ENCODE measurements at regions not wholly inside any gene's neighbourhood (a gene's known extent, or its start where the extent isn't known, plus 50 kb on each side); places are given as distances from the start of the nearest gene placed in this dataset.
"Not testable (repeated sequence)": the region's sequence is repeated elsewhere in the genome, so short reads cannot be mapped to it uniquely, and the experiment has no call there.

DNA sequence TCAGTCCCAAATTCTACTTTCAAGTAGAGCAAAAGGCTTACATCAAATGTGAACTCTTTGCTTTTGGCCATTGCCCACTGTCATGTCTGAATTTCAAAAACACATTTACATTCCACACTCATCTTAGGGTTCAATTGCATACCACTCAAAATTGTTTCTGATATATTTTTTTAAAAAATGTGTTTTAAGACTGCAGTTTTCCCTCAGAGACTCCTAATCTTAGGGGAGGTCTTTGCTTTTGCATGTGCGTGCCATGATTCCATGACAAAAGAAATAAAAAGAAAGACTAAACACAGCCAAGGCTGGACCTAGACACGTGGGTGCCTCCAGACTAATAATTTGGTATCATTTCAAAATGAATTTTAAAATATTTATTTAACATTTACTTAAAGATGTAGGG, 396.8 kb upstream of the RASGRP1 start:
- no peak for DNase-seq (ENCODE audit: low spot score)

DNA sequence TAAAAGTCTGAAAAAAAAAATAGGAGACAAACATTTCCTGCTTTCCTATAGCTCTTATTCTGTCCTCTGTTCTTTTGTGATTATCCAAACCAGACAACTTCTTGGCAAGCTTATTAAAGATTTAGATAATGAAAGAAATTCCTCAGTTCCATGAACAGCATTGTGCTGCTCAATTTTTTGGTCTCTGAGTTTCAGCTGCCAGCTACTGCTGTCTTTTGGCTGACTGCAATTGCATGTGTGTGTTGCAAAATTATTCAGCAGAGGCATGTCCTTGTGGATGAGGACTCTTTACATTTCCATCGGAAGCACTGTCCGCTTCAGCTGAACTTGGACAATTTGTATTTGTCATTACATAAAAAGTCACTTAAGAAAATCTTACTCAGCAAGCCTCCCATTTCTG, 397.3 kb upstream of the RASGRP1 start:
- no peak for DNase-seq (ENCODE audit: low spot score)

DNA sequence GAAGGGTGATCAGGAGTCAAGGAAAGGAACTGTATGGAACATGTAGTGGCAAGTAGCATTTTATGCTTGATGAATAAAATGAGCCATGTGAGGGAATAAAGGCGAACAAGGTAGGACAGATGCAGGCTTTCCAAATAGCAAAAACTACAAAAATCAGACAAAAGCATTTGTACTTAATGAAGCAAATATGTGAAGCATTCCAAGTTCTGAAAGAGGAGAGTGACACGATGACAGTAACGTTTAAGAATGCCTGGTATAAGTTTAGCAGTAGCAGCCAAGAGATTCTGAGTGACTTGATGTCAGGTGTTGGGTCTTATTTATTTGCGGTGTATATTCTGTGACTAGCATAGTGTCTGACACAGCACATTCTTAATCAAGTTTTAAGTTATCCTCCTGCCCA, 408.2 kb upstream of the RASGRP1 start:
- DNase-seq (ENCODE audit: low spot score) = no peak

DNA sequence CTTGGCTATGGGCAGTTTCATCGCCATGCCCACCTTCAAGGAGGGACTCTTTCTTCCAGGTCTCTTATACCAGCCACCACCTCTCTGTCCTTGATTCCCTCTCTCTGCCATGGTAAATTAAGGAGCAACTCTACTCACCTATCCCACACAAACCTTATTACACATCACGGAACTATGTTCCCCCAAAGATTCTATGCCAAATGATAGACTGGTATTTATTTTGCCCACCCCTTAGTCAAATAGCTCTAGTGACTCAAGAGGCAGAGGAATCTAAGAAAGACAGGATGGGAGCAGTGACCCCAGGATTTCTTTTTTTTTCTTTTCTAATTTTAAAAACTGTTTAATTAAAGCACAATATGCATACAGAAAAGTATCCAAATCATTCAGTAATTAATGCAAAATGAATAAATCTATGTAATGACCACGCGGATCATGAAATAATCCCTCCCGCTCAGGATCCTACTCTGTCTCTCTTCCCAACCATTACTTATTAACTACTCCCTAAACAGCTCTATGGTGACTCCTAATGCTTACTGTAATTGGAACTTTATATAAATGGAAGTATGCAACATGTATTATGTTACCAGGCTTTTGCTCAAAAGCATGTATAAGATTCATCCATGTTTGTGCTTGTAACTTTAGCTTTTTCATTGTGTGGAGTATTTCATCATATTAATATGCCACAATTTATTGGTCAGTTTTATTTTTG, 410.8 kb upstream of the RASGRP1 start:
- no peak for DNase-seq (ENCODE audit: low spot score)

DNA sequence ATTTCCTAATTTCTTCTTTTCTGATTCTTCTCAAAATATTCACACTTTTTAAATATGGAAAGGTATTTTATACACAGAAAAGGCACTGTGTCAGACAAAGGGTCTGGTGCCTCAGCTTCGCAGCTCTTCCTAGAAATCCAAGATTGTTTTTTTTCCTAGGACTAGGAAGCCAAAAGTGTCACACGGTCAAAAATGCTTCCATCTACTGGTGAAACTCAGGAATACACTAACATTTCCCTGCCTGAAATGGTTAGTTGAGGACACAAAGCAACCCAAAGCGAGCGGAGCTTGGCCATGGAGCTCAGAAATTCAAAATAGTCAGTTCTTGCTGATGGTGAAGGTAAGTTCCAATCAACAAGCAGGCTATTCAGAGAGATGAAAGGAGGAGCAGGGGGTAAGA, 426.5 kb upstream of the RASGRP1 start:
- DNase-seq (ENCODE audit: low spot score) = peak; percentile 57

DNA sequence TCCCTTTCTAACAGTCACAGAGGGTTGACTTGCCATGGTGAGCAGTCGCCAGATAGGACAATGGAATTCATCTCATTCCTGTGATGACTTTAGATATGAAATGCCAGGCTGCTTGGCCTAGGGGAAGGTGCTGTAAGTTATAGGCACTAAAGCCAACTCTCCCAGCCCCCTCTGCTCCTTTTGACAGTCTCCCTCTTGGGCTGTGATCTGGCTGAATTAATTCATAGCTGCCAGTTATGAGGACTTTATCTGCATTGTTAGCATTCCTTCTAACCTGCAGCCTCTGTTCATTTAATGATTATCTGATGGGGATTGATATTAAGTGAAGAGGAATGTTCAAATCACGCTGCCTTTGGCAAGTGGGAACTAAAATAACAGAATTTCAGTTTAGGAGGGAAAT, 427.1 kb upstream of the RASGRP1 start:
- no peak for DNase-seq (ENCODE audit: low spot score)

DNA sequence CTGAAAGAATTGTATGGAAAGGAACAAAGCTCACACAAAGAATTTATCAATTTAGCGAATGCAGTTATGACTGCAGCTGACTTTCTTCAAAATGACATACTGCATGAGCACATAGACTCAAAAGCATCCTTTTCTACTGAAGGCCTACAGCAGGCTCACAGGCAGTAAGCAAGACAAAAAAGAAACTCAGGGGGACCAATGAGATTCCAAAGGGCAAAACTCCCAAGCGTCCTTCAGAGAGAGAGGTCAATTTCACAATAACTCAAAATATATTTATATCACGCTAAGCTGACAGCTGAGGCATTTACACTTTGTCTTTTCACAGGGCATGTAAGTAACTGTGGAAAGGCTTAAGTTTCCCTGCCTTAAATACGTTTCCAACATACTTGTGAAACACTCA, 427.9 kb upstream of the RASGRP1 start:
- no peak for DNase-seq (ENCODE audit: low spot score)

DNA sequence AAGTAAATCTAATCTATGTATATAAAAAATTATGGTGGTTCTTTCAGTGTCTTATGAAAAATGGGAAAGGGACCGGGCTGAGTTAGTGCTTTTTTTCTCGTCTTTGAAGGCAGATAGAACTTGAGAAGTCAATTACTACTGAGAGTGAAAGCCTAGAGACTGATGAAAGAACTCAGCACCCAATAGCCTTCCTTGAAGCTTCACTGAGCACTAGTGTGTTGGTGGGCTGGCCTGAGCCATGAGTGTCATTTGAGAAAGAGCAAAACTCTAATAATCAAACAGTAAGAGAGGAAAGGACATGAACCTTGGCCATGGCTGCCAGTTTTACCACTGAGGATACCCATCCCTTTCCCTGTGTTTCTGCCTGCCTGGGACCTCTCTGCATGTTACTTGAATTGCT, 428.3 kb upstream of the RASGRP1 start:
- DNase-seq (ENCODE audit: low spot score) = no peak

DNA sequence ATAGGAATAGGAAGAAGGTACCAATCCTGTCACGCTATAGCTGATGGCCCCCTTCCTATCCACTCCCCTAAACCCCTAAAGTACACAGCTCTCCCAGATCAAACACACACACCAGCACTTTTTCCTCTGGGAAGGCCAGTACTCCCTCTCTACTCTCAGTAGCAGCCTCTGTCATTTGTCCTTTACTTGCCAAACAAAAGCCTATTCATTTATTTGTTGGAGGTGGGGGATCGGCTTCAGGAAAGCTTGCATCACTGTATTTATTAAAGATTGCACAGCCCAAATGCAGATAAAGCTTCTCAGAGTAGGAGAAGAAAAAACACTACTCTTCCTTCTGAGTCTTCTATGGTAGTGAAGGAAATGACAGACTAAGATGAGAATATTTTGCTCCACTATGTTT, 429.7 kb upstream of the RASGRP1 start:
- no peak for DNase-seq (ENCODE audit: low spot score)

DNA sequence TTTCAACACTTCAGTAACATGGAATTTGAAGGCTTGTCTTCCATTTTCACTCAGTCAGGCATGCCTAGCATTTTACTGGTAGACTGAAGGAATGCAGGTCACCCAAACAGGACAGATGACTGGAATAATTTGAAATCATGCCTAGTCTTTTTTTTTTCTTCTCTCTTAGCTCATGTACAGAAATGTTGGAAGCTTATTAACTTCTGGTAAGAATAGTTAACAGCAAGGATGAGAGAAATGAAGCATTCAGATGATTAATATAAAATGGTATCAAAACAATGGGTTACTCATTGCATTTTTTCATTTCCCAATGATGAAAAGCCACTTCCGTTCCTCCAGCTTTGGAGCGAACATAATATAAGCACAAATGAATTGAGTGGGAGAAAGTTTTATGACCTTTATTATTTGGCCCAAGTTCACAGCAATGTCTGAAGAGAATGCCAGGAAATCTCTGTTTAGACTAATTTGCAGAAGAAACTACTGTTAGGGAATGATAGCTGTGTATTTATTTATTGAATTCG, 431.6 kb upstream of the RASGRP1 start:
- DNase-seq (ENCODE audit: low spot score) = no peak

DNA sequence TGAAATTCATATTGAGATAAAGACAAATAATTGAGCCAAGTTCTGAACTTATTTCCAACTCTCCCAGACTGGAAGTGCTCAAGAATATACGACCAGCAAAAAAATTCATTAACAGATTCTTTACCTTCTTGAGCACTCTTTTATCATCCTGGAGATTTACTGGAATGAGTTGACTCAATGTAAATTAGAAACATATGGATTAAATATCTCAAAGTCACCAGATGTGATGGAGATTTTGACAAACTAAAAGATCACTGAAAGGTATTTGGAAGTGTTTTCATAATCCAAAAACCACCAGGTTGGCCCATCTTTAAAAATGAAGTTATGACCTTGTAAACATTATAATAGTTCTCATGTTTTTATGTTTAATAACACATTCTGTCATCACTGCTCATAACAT, 433.2 kb upstream of the RASGRP1 start:
- DNase-seq (ENCODE audit: low spot score) = no peak

DNA sequence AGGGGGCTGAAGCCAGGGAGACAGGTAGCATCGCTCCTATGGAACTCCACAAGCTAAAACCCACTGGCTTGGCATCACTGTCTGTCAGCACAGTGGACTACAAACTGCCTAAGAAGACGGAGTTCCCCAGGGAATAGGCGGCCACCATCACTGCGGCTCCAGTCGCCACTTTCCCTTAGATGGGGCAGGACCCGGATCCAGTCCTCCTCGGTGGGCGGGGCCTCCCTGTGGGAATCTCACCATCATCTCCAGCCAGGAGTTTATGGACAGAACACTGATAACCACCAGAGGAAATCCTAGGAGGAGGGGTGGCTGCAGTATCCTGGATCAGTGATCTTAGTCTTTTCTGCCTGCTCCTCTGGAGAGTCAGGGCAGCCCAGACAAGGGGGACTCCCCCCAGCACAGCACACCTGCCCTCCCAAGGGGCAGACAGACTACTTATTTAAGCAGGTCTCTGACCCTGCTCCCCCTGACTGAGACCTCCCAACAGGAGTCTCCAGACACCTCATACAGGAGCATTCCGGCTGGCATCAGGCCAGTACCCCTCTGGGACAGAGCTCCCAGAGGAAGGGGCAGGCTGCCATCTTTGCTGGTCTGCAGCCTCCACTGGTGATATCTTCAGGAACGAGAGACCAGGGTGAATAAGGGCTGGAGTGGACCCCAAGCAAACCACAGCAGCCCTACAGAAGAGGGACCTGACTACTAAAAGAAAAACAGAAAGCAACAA, 435.6 kb upstream of the RASGRP1 start:
- no peak for DNase-seq (ENCODE audit: low spot score)

DNA sequence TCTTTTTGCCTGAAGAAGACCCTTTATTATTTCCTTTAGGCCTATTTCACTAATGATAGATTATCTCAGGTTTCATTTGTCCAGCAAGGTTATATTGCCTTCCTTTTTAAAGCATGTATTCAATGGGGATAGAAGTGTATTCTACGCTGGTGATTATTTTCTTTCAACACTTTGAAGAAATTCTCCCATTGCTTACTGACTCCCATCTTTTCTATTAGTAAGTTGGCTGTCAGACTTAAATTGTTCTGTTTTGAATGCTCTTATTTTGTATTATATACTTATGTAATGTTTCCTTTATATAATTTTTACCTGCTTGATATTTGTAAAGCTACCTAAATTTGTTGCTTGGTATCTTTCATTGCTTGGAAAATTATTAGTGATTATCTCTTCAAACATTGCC, 445.1 kb upstream of the RASGRP1 start:
- DNase-seq (ENCODE audit: low spot score) = no peak

DNA sequence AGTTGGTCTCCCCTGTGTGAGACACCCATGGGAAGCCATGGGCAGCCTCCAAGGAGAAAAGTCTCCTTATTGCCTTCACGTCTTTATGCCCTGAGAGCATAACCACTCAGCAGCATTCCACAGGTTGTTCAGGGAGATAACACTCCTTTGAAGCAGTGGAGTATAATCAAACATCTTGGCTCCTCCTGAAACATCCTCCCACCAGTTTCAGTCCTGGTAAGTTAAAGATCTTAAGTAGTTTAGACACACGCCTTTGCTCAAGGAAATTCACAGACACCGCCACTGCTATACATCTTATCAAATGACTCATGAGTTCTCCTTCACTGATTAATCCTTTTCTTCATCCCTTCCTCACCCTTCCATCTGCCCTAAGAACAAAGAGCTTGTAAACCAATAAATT, 446.5 kb upstream of the RASGRP1 start:
- DNase-seq (ENCODE audit: low spot score) = not testable (repeated sequence)

DNA sequence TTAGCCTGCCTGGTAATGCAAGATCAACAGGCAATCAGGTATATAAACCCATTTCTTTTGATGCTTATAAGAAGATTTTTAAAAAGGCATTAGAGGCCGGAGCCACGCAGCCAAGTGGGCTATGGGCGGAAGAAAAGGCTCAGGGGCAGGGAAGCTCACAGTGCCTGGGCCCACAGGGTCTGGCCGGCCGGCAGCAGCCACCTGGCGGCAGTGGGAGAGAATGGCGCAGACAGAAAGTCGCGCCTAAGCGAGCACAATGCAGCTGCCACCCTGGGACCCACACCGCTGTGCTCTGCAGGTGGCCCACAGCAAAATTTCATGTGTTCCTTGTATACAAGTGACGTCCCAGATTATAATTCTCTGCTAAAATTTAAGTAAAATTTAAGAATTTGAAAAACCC, 448.6 kb upstream of the RASGRP1 start:
- DNase-seq (ENCODE audit: low spot score) = no peak

DNA sequence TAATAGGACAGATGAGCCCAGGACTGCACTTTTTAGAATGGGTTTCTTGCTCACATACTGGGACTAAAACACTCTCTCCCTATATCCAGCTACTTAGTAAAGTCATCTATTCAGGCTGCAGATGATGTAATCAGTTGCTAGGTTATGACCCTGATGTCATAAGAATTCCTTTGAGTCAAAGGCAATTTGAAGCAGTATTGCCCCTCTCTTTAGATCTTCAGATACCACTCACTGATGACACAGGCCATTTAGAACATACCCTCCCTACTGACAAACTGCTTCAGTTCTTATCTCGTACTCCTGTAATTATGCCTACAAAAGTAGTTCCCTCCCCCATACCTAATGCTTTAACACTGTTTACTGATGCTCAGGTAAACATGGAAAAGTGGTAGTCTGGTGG, 450.1 kb upstream of the RASGRP1 start:
- DNase-seq (ENCODE audit: low spot score) = no peak

DNA sequence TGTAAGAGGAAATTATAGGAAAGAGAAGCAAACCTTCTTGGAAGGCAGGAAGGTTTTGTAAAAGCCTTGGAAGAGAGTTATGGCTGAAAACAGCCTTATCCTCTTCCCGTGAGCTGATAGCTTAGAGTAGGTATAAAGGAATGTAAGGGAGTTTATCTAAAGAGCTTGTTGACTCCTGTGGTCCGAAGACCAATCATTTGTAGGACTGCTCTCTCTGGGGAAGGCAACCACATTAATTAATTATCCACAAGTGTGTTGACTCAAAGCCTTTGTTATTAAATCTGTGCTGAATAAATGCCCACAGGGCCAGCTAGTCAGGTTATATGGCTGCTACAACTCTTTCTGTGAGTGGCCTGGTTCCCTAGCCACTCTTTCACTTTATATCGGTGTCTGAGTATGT, 452.1 kb upstream of the RASGRP1 start:
- DNase-seq (ENCODE audit: low spot score) = no peak

DNA sequence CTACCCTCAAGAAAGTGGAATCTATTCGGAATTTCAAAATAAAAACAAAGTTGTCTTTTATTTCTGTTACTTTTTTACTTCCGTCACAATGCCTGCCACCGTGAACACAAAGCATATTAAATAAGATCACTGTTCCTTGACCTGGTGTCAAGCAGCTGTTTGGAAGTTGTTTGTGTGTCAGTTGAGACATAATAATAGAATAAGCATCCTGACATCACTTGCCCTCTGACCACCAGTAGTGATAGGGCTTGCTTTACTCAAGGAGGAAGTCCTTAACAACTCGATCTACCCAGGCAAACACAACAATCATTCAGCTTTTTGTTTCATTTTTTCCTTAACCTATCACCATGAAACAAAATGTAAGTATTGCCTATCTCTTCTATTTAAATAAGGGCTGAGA, 454.4 kb upstream of the RASGRP1 start:
- DNase-seq (ENCODE audit: low spot score) = no peak

DNA sequence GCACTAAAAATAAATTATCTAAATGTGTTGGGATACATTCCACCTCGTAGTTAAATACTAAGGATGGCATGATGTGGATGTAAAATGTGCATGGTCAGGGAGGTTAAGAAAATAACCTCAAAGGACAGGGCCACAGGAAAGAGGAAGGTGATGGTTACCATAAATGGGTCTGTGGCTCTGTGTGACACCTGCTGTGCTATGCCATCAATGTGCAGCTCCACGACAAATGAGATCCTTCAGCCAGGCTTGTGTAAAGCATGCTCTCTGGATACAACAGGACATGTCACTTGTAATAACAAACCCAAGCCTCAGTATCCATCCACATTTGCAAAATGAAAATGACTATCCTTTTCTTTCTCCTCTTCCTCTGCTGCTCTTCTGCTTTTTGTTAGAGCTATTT, 456.7 kb upstream of the RASGRP1 start:
- DNase-seq (ENCODE audit: low spot score) = no peak

DNA sequence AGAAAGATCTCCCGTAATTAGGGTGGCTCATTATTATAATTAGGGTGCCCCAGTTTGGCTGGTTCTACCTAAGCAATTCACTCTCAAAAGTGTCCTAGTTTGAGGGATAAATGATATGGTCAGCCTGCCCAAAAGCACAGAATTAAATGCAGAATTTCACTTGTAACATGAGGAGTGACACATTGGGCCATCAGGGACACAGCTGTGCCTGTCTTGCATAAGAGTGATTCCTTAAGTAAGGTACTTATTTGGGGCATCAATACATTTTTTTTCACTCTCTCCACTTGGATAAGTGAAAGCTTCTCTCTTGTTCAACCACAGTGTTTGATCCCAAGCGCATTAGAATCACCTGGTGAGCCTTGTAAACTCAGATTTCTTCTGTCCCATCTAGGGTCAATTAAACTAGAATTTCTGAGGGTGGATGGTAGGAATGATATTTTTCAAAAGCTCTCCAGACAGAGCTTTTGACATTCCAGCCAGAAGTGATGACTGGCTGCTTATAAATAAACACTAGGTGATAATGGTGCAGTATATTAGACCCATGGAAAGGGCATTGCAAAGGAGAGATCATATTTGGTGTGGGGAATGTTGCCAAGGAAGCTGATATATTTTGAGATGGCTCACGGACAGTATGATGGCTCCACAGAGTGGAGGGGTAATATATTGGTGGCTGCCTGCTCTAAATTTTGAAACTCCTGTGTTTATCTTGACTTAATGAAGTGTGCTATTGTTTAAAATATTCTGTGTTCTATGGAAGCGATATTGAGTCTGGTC, 458.1 kb upstream of the RASGRP1 start:
- DNase-seq (ENCODE audit: low spot score) = no peak

DNA sequence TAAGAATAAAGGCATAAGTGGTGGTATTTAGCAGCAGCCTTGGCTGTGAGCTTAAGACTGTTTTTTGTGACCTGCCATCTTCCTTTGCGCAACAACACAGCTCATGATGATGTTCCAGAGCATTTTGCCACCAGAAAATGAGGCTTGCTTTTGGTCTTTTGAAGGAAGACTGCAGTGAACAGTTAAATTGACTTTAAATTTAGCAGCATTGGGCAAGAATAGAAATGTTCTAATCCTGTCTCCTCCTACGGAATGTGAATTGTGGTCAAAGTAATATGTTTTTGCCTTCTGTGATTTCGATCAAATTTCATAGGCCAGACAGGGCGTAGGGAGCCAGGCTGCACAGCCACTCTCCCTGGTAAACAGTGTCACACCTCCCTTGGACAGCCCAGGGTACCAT, 460.7 kb upstream of the RASGRP1 start:
- DNase-seq (ENCODE audit: low spot score) = no peak

DNA sequence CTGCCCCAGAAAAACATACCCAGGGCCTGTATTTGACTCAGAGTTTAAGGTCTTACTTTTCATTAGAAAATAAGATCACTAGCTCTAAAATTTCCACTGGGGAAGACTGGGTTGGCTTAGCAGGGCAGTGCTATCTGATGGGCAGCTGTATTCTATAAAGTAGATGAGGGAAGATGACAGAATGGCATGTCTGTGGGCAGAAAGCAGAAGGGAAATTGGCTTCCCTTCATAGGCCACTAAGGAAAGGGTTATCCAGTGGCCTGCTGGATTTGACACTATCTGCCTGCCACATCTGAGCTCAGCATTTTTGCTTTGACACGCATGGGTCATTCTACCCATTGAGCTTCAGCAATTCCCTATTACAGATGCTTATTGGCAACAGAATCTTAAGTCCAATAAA, 461.3 kb upstream of the RASGRP1 start:
- no peak for DNase-seq (ENCODE audit: low spot score)

DNA sequence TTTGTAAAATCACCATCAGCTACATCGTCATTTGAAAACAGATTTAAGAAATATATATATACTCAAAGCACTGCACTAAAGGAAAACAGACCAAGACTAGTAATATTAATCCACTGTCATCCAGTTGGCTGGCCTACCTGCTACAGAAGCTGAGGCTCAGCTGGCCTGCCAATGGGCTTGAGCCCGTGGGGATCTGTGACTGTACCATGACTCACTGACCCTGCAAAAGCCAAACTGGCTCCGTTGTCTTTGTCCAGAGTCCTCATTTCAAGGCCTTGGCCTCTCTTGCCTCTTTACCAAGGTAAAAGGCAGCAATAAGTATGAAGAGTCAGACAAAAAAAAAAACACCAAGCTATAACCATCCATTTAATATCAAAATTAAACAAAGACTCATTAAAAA, 463.5 kb upstream of the RASGRP1 start:
- DNase-seq (ENCODE audit: low spot score) = no peak
